SU-DHL-6 (cell line): ENCODE measurements at regions not wholly inside any gene's neighbourhood (a gene's known extent, or its start where the extent isn't known, plus 50 kb on each side); places are given as distances from the start of the nearest gene placed in this dataset.

Experiments
- H2AFZ ChIP-seq: fragments of 200-600 bp; sonication (generic); 2 replicates; pipeline ENCODE4 v1.6.1; 2014; ENCODE audit warnings: low read depth, mild to moderate bottlenecking, moderate library complexity, mixed read lengths, antibody characterized with exemption, low read length; ENCODE audit not compliant: severe bottlenecking
- H3F3A ChIP-seq: fragments of 200-600 bp; shearing (Covaris generic); 2 replicates; pipeline ENCODE4 v1.6.0; 2016; ENCODE audit warnings: antibody characterized with exemption, mild to moderate bottlenecking; ENCODE audit not compliant: insufficient read depth
- H3K27ac ChIP-seq: fragments of 200-600 bp; sonication (generic); 2 replicates; pipeline ENCODE4 v1.5.1; 2016; ENCODE audit warnings: low read depth, mild to moderate bottlenecking, low read length, moderate library complexity, mixed read lengths
- H3K27me3 ChIP-seq: fragments of 200-600 bp; sonication (generic), shearing (Covaris generic); 2 replicates; pipeline ENCODE4 v1.6.0; 2014; ENCODE audit warnings: mild to moderate bottlenecking, low read length
- H3K36me3 ChIP-seq: fragments of 200-600 bp; sonication (generic); 2 replicates; pipeline ENCODE4 v1.6.1; 2014; ENCODE audit warnings: mild to moderate bottlenecking, low read length, mixed read lengths
- H3K4me2 ChIP-seq: fragments of 300-600, 200-600 bp; shearing (Covaris generic), sonication (generic); 2 replicates; pipeline ENCODE4 v1.6.0; 2014; ENCODE audit warnings: low read length, low read depth, mild to moderate bottlenecking; ENCODE audit not compliant: poor library complexity, severe bottlenecking
- H3K4me3 ChIP-seq: fragments of 200-600 bp; sonication (generic); 2 replicates; pipeline ENCODE4 v1.5.1; 2014; ENCODE audit warnings: antibody characterized with exemption, low read length, mild to moderate bottlenecking, mixed read lengths; ENCODE audit not compliant: insufficient read depth, poor library complexity, severe bottlenecking
- H3K79me2 ChIP-seq: fragments of 200-600 bp; sonication (generic); 2 replicates; pipeline ENCODE4 v1.6.1; 2014; ENCODE audit warnings: mild to moderate bottlenecking, low read length, moderate library complexity; ENCODE audit not compliant: insufficient read depth
- H3K9ac ChIP-seq: fragments of 200-600 bp; sonication (generic); 2 replicates; pipeline ENCODE4 v1.7.0; 2014; ENCODE audit warnings: mild to moderate bottlenecking, low read length
- H3K9me2 ChIP-seq: fragments of 200-600 bp; sonication (generic); replicated peaks from 2 replicates; pipeline ENCODE4 v1.6.1; 2014; ENCODE audit warnings: low read length; ENCODE audit not compliant: insufficient read depth
- H3K9me3 ChIP-seq: fragments of 200-600 bp; sonication (generic); 2 replicates; pipeline ENCODE4 v1.6.1; 2014; ENCODE audit warnings: low read length, mixed read lengths; ENCODE audit not compliant: insufficient read depth
- H4K20me1 ChIP-seq: fragments of 200-600 bp; sonication (generic); 2 replicates; pipeline ENCODE4 v1.6.1; 2014; ENCODE audit warnings: low read depth, mild to moderate bottlenecking, antibody characterized with exemption, low read length, moderate library complexity, mixed read lengths
- EZH2phosphoT487 ChIP-seq: fragments of 200-600 bp; sonication (generic), shearing (Covaris generic); conservative IDR thresholded peaks from 2 replicates; pipeline ENCODE4 v1.6.1; 2018; ENCODE audit warnings: mild to moderate bottlenecking, antibody characterized with exemption, low read length, moderate library complexity, mixed read lengths
- TF ChIP-seq, protein P1 (sequence below): fragments of 200-600 bp; sonication (generic); IDR thresholded peaks from one replicate; pipeline ENCODE4 v1.5.1; 2017; ENCODE audit warnings: antibody characterized with exemption, mild to moderate bottlenecking, low read length, moderate library complexity; ENCODE audit not compliant: insufficient read depth, poor library complexity, severe bottlenecking

DNA sequence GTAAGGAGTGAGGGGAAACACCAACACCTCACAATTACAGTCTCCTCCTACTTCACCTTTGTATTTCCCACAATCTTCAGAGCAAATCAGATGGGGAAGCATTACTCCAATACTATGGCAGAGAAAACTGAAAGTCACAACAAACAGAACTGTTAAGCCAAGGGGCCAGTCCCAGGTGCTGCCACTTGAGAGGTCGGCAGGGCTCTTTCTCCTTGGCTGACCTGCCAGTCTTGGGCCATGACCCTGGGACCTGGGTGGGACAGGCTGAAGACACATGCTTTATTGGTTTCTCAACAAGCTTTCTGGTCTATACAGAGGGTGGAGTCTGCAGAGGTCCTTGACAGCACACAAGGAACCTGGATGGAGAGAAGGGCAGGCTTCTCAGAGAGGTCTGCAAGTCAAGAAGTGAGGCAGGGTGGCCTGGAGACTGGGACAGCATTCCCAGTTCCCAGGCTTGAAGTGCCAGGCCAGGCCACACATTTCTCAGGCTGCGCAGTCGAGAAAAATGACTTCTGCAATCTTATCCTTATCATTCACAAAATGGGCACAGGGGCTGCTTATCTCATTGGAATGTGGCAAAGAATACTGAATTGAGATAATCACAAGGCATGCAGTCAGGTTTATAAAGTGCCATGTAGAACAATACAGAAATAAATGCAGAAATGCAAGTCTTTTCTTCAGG is 301.0 kb downstream of the CXCL12 start:
- Histone ChIP-seq H3K36me3 (no peaks in the 10 kb centered on the region), H3K27ac (no peak overlapping the region), H3K4me2 (no peak overlapping the region), H3K9me2 (no peaks in the 10 kb centered on the region), H3K4me3 (no peak overlapping the region), H2AFZ (no peak overlapping the region), H3K79me2 (no peaks in the 10 kb centered on the region), H4K20me1 (no peaks in the 10 kb centered on the region), H3F3A (no peaks in the 10 kb centered on the region), H3K9me3 (no peaks in the 10 kb centered on the region), H3K9ac (no peak overlapping the region), H3K27me3 (no peaks in the 10 kb centered on the region)
- no peak for TF ChIP-seq EZH2phosphoT487
- TF ChIP-seq, protein P1, sequence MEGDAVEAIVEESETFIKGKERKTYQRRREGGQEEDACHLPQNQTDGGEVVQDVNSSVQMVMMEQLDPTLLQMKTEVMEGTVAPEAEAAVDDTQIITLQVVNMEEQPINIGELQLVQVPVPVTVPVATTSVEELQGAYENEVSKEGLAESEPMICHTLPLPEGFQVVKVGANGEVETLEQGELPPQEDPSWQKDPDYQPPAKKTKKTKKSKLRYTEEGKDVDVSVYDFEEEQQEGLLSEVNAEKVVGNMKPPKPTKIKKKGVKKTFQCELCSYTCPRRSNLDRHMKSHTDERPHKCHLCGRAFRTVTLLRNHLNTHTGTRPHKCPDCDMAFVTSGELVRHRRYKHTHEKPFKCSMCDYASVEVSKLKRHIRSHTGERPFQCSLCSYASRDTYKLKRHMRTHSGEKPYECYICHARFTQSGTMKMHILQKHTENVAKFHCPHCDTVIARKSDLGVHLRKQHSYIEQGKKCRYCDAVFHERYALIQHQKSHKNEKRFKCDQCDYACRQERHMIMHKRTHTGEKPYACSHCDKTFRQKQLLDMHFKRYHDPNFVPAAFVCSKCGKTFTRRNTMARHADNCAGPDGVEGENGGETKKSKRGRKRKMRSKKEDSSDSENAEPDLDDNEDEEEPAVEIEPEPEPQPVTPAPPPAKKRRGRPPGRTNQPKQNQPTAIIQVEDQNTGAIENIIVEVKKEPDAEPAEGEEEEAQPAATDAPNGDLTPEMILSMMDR, result no peak

DNA sequence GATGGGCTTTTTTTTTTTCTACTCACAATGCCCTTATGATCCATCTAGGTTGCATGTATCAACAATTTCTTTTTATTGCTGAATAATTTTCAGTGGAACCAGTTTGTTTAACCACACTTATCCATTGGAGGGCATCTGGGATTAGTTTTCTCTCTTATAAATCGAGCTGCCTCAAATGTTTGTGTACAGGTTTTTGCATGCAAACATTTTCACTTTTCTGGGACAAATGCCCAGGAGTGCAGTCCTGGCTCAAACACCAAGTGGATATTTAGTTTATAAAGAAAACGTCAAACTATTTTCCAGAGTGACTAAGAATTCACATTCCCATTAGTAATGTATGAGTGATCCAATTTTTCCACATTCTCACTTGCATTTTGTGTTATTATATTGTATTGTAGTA is 313.4 kb downstream of the CXCL12 start:
- no peak overlapping the region for H3K4me3 ChIP-seq
- no peaks in the 10 kb centered on the region for H3F3A ChIP-seq
- H3K36me3 ChIP-seq, result no peaks in the 10 kb centered on the region
- TF ChIP-seq, protein P1, result no peak
- no peak for TF ChIP-seq EZH2phosphoT487
- no peak overlapping the region for H3K4me2 ChIP-seq
- H3K27ac ChIP-seq, result no peak overlapping the region
- H3K79me2 ChIP-seq, result no peaks in the 10 kb centered on the region
- no peaks in the 10 kb centered on the region for H4K20me1 ChIP-seq
- no peaks in the 10 kb centered on the region for H3K27me3 ChIP-seq
- no peaks in the 10 kb centered on the region for H3K9me2 ChIP-seq
- no peaks in the 10 kb centered on the region for H3K9me3 ChIP-seq
- H2AFZ ChIP-seq, result no peak overlapping the region
- H3K9ac ChIP-seq, result no peak overlapping the region

DNA sequence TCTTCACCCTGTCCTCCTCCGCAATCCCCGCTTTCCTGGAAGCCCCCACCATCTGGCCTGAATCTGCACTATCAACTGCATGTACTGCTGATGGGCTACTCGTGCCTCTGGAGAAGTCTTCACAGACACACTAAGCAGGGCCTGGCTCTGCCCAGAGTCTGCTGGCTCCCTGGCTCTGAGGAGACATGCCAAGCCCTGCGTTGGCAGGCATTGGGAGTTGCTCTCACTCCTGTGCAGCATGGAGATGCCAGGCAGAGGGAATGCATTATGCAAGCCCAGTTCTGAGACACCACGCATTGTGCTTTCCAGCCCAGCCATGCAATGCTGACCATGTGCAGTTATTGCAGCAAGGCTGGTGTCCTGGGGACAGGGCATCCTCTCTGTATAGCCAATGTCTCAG is 314.6 kb downstream of the CXCL12 start:
- no peaks in the 10 kb centered on the region for H3K36me3 ChIP-seq
- TF ChIP-seq, protein P1, result no peak
- no peak for TF ChIP-seq EZH2phosphoT487
- no peak overlapping the region for H3K4me3 ChIP-seq
- no peak overlapping the region for H2AFZ ChIP-seq
- no peaks in the 10 kb centered on the region for H4K20me1 ChIP-seq
- no peaks in the 10 kb centered on the region for H3K9me3 ChIP-seq
- H3K27ac ChIP-seq, result no peak overlapping the region
- H3K4me2 ChIP-seq, result no peak overlapping the region
- H3K79me2 ChIP-seq, result no peaks in the 10 kb centered on the region
- H3F3A ChIP-seq, result no peaks in the 10 kb centered on the region
- no peak overlapping the region for H3K9ac ChIP-seq
- H3K27me3 ChIP-seq, result no peaks in the 10 kb centered on the region
- H3K9me2 ChIP-seq, result no peaks in the 10 kb centered on the region

DNA sequence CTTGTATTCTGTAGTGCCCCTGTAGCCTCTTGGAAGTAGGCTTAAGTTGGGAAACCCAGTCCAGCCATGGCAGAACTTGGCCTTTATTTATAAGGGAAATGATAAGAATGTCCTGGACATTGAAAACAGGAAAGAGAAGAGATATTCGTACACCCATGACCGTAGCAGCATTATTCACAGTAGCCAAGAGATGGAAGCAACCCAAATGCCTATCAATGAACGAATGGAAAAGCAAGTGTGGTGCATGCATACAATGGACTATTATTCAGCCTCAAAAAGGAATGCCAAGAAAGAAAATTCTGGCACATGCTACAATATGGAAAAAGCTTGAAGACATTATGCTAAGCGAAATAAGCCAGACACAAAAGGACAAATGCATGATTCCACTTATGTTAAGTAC is 315.3 kb downstream of the CXCL12 start:
- Histone ChIP-seq H3K9me2 (no peaks in the 10 kb centered on the region), H3K36me3 (no peaks in the 10 kb centered on the region), H4K20me1 (no peaks in the 10 kb centered on the region), H3K9ac (no peak overlapping the region), H3K4me2 (no peak overlapping the region), H3K27me3 (no peaks in the 10 kb centered on the region), H3K9me3 (no peaks in the 10 kb centered on the region), H3K4me3 (no peak overlapping the region), H3F3A (no peaks in the 10 kb centered on the region), H2AFZ (no peak overlapping the region), H3K79me2 (no peaks in the 10 kb centered on the region), H3K27ac (no peak overlapping the region)
- TF ChIP-seq, protein P1, result no peak
- no peak for TF ChIP-seq EZH2phosphoT487
